ENCODE measurements at regions not wholly inside any gene's neighbourhood (a gene's known extent, or its start where the extent isn't known, plus 50 kb on each side); places are given as distances from the start of the nearest gene placed in this dataset.

GRCh38 chr15:93214106-93214505 is 125.1 kb upstream of the RGMA start:
- no peak overlapping the region for H3K4me3 Mint-ChIP-seq
- no peaks in the 10 kb centered on the region for H3K4me1 Mint-ChIP-seq
- no peak for ATAC-seq
- H3K9me3 Mint-ChIP-seq: peaks cover 10% of the 10 kb centered on the region
- no peaks in the 10 kb centered on the region for H3K27me3 Mint-ChIP-seq
- H3K27ac Mint-ChIP-seq: no peak overlapping the region
- no peaks in the 10 kb centered on the region for H3K36me3 Mint-ChIP-seq

GRCh38 chr15:93213281-93213680 is 124.3 kb upstream of the RGMA start:
- no peak for ATAC-seq
- Mint-ChIP-seq H3K9me3 (peaks cover 6% of the 10 kb centered on the region), H3K4me3 (no peak overlapping the region), H3K36me3 (no peaks in the 10 kb centered on the region), H3K4me1 (no peaks in the 10 kb centered on the region), H3K27me3 (no peaks in the 10 kb centered on the region), H3K27ac (no peak overlapping the region)

- Mint-ChIP-seq H3K9me3 (peaks cover 6% of the 10 kb centered on the region), H3K27me3 (no peaks in the 10 kb centered on the region), H3K4me3 (no peak overlapping the region), H3K36me3 (no peaks in the 10 kb centered on the region), H3K27ac (no peak overlapping the region), H3K4me1 (no peaks in the 10 kb centered on the region)
- no peak for ATAC-seq
Observed at GRCh38 chr15:93212578-93212977, 123.6 kb upstream of the RGMA start.

GRCh38 chr15:93210995-93211394 is 122.0 kb upstream of the RGMA start:
- Mint-ChIP-seq H3K36me3 (no peaks in the 10 kb centered on the region), H3K27me3 (no peaks in the 10 kb centered on the region), H3K4me3 (no peak overlapping the region), H3K27ac (no peak overlapping the region), H3K9me3 (peaks cover 6% of the 10 kb centered on the region), H3K4me1 (no peaks in the 10 kb centered on the region)
- no peak for ATAC-seq

GRCh38 chr15:93209690-93210445 is 120.9 kb upstream of the RGMA start:
- Mint-ChIP-seq H3K27ac (no peak overlapping the region), H3K27me3 (no peaks in the 10 kb centered on the region), H3K4me1 (no peaks in the 10 kb centered on the region), H3K36me3 (no peaks in the 10 kb centered on the region), H3K4me3 (no peak overlapping the region), H3K9me3 (peaks cover 8% of the 10 kb centered on the region)
- no peak for ATAC-seq

- H3K27ac Mint-ChIP-seq: no peak overlapping the region
- no peaks in the 10 kb centered on the region for H3K27me3 Mint-ChIP-seq
- H3K9me3 Mint-ChIP-seq: peaks cover 7% of the 10 kb centered on the region
- no peaks in the 10 kb centered on the region for H3K4me1 Mint-ChIP-seq
- no peaks in the 10 kb centered on the region for H3K36me3 Mint-ChIP-seq
- H3K4me3 Mint-ChIP-seq: no peak overlapping the region
- ATAC-seq: no peak
Observed at GRCh38 chr15:93206893-93207292, 117.9 kb upstream of the RGMA start.

- peaks cover 4% of the 10 kb centered on the region for H3K9me3 Mint-ChIP-seq
- H3K36me3 Mint-ChIP-seq: no peaks in the 10 kb centered on the region
- H3K4me3 Mint-ChIP-seq: no peak overlapping the region
- peaks cover 4% of the 10 kb centered on the region for H3K27me3 Mint-ChIP-seq
- no peak for ATAC-seq
- no peaks in the 10 kb centered on the region for H3K4me1 Mint-ChIP-seq
- no peak overlapping the region for H3K27ac Mint-ChIP-seq
Observed at GRCh38 chr15:93205413-93205812, 116.4 kb upstream of the RGMA start.

GRCh38 chr15:93203036-93203435 is 114.0 kb upstream of the RGMA start:
- H3K9me3 Mint-ChIP-seq: peaks cover 10% of the 10 kb centered on the region
- H3K27me3 Mint-ChIP-seq: peaks cover 21% of the 10 kb centered on the region
- ATAC-seq: no peak
- H3K4me1 Mint-ChIP-seq: no peaks in the 10 kb centered on the region
- H3K4me3 Mint-ChIP-seq: no peak overlapping the region
- no peak overlapping the region for H3K27ac Mint-ChIP-seq
- no peaks in the 10 kb centered on the region for H3K36me3 Mint-ChIP-seq

GRCh38 chr15:93202405-93202804 is 113.4 kb upstream of the RGMA start:
- ATAC-seq: no peak
- Mint-ChIP-seq H3K4me1 (no peaks in the 10 kb centered on the region), H3K27ac (no peak overlapping the region), H3K36me3 (no peaks in the 10 kb centered on the region), H3K27me3 (peaks cover 21% of the 10 kb centered on the region), H3K4me3 (no peak overlapping the region), H3K9me3 (peaks cover 12% of the 10 kb centered on the region)

GRCh38 chr15:93201940-93202339 is 112.9 kb upstream of the RGMA start:
- Mint-ChIP-seq H3K36me3 (no peaks in the 10 kb centered on the region), H3K9me3 (peaks cover 14% of the 10 kb centered on the region), H3K27me3 (peaks cover 21% of the 10 kb centered on the region), H3K4me1 (no peaks in the 10 kb centered on the region), H3K27ac (no peak overlapping the region), H3K4me3 (no peak overlapping the region)
- no peak for ATAC-seq

- peaks cover 14% of the 10 kb centered on the region for H3K9me3 Mint-ChIP-seq
- no peak overlapping the region for H3K4me3 Mint-ChIP-seq
- no peak overlapping the region for H3K27ac Mint-ChIP-seq
- H3K27me3 Mint-ChIP-seq: peaks cover 21% of the 10 kb centered on the region
- H3K4me1 Mint-ChIP-seq: no peaks in the 10 kb centered on the region
- ATAC-seq: no peak
- no peaks in the 10 kb centered on the region for H3K36me3 Mint-ChIP-seq
Observed at GRCh38 chr15:93200837-93201226, 111.8 kb upstream of the RGMA start.

- peaks cover 21% of the 10 kb centered on the region for H3K27me3 Mint-ChIP-seq
- no peaks in the 10 kb centered on the region for H3K4me1 Mint-ChIP-seq
- no peak overlapping the region for H3K27ac Mint-ChIP-seq
- H3K4me3 Mint-ChIP-seq: no peak overlapping the region
- ATAC-seq: no peak
- H3K36me3 Mint-ChIP-seq: no peaks in the 10 kb centered on the region
- H3K9me3 Mint-ChIP-seq: peaks cover 12% of the 10 kb centered on the region
Observed at GRCh38 chr15:93200081-93200836, 111.2 kb upstream of the RGMA start.

- no peaks in the 10 kb centered on the region for H3K36me3 Mint-ChIP-seq
- no peak overlapping the region for H3K27ac Mint-ChIP-seq
- H3K9me3 Mint-ChIP-seq: peaks cover 10% of the 10 kb centered on the region
- no peaks in the 10 kb centered on the region for H3K4me1 Mint-ChIP-seq
- H3K27me3 Mint-ChIP-seq: peaks cover 21% of the 10 kb centered on the region
- H3K4me3 Mint-ChIP-seq: no peak overlapping the region
- no peak for ATAC-seq
Observed at GRCh38 chr15:93196135-93196670, 107.2 kb upstream of the RGMA start.

GRCh38 chr15:93195109-93195508 is 106.1 kb upstream of the RGMA start:
- no peak overlapping the region for H3K27ac Mint-ChIP-seq

GRCh38 chr15:93190238-93190637 is 101.2 kb upstream of the RGMA start:
- H3K27me3 Mint-ChIP-seq: no peaks in the 10 kb centered on the region
- H3K9me3 Mint-ChIP-seq: no peaks in the 10 kb centered on the region
- H3K27ac Mint-ChIP-seq: no peak overlapping the region
- no peak for ATAC-seq
- H3K4me1 Mint-ChIP-seq: no peaks in the 10 kb centered on the region
- no peak overlapping the region for H3K4me3 Mint-ChIP-seq
- H3K36me3 Mint-ChIP-seq: no peaks in the 10 kb centered on the region

More at GRCh38 chr15:93195109-93195508, 106.1 kb upstream of the RGMA start:
- no peak for ATAC-seq
- Mint-ChIP-seq H3K27me3 (peaks cover 14% of the 10 kb centered on the region), H3K9me3 (peaks cover 10% of the 10 kb centered on the region), H3K4me3 (no peak overlapping the region), H3K36me3 (no peaks in the 10 kb centered on the region), H3K4me1 (no peaks in the 10 kb centered on the region)

GRCh38 chr15:93189561-93189960 is 100.5 kb upstream of the RGMA start:
- Mint-ChIP-seq H3K4me3 (no peak overlapping the region), H3K36me3 (no peaks in the 10 kb centered on the region), H3K9me3 (no peaks in the 10 kb centered on the region), H3K27ac (no peak overlapping the region), H3K4me1 (no peaks in the 10 kb centered on the region), H3K27me3 (no peaks in the 10 kb centered on the region)
- no peak for ATAC-seq

Data from stimulated activated memory B cell treated with anti-CD40 and anti-IgM and Interleukin-4, amounts not matched to agents 10 μg/mL and 1 μg/mL and 100 μg/mL, for 72 hours (primary cell).